ENCODE measurements at regions not wholly inside any gene's neighbourhood (a gene's known extent, or its start where the extent isn't known, plus 50 kb on each side); places are given as distances from the start of the nearest gene placed in this dataset.

DNA sequence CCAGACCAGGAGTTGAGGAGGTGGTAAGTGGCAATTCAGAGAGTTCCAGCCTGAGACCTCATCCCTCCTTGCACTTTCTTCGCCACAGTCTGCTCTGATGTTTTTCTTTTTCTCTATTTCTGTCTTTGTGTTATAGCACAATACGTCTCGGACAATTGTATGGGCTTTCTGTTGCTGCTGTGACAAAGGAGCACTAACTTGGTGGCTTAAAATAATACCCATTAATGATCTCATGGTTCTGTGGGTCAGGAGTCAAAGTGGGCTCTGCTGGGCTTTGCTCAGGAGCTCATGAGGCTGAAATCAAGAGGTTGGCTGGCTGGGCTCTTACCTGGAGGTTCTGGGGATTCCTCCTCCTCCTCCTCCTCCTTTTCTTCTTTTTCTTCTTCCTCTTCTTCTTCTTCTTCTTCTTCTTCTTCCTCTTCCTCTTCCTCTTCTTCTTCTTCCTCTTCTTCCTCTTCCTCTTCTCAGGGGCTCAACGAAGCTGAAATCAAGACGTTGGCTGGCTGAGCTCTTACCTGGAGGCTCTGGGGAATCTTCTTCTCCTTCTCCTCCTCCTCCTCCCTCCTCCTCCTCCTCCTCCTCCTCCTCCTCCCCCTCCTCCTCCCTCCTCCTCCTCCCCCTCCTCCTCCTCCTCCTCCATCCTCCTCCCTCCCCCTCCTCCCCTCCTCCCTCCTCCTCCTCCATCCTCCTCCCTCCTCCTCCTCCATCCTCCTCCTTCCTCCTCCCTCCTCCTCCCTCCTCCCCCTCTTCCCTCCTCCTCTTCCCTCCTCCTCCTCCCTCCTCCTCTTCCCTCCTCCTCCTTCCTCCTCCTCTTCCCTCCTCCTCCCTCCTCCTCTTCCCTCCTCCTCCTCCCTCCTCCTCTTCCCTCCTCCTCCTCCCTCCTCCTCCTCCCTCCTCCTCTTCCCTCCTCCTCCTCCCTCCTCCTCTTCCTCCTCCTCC lies 104.0 kb downstream of the GATA6 start:
- Mint-ChIP-seq H3K27me3 (no peaks in the 10 kb centered on the region), H3K9me3 (no peaks in the 10 kb centered on the region), H3K36me3 (no peaks in the 10 kb centered on the region), H3K4me3 (no peak overlapping the region), H3K4me1 (no peaks in the 10 kb centered on the region), H3K27ac (no peak overlapping the region)
- ATAC-seq (ENCODE audit: low read depth) (no peak), DNase-seq (no peak)
- POLR2A ChIA-PET = no interaction called here

DNA sequence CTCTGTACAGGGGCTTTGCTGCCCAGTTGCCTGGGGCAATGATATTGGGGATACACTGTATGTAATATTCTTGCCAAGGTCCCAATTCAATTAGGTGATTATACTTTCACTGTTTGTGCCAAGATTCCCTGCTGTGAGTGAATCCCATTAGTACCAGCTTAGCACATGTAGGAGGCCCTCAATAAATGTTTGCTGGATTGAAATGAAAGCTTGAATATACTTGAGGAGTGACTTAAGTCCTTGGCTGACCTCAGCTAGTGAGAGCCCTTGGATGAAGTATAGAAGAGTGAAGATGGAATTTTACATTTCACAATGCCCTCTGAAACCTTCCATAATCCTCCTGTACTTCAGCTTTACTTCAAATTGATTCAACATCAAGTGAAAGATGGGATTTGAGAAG lies 102.9 kb downstream of the GATA6 start:
- POLR2A ChIA-PET = no interaction called here
- H3K36me3 Mint-ChIP-seq = no peaks in the 10 kb centered on the region
- DNase-seq (no peak), ATAC-seq (ENCODE audit: low read depth) (no peak)
- no peaks in the 10 kb centered on the region for H3K27me3 Mint-ChIP-seq
- no peaks in the 10 kb centered on the region for H3K9me3 Mint-ChIP-seq
- no peak overlapping the region for H3K27ac Mint-ChIP-seq
- H3K4me3 Mint-ChIP-seq = no peak overlapping the region
- H3K4me1 Mint-ChIP-seq = no peaks in the 10 kb centered on the region

DNA sequence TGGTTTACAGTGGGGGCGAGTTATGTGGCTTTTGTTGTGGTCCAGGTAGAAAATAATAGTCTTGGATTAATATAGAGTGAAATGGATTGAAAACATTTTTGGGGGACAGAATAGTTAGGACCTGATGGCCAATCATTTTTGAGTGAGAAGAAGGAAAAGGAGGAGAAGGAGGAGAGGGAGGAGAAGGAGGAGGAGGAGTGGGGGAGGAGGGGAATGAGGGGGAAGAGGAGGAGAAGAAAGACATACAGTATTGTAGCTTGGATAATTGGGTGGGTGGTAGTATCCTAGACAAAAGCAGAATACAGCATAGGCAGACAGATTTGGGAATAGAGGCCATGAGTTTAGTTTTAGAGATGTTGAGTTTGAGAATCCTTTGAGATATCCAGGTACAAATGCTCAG lies 101.6 kb downstream of the GATA6 start:
- H3K9me3 Mint-ChIP-seq = no peaks in the 10 kb centered on the region

DNA sequence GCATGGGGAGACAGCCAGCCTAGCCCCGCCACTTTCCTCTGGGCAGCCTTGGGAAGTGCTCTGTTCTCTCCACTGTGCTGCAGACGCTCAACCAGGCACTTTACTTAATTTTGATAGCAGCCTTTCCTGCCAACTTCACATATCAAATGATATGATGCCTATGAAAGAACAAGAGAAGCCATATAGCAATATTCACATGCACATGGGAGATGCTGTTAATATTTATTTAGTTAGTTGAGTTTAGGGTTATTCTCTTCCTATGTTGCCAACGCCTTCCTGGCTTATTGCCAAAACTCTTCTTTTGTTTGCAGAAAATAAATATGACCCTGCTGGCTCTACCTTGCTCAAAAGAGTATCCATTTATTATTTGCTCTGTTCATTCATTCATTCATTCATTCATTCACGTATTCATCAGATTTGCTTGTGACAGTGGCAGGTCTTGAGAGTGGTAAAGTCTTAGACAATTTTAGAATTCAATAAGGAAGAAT lies 99.3 kb downstream of the GATA6 start:
- H3K4me3 Mint-ChIP-seq = no peak overlapping the region
- POLR2A ChIA-PET = no interaction called here
- H3K27me3 Mint-ChIP-seq = no peaks in the 10 kb centered on the region
- H3K9me3 Mint-ChIP-seq = no peaks in the 10 kb centered on the region
- no peaks in the 10 kb centered on the region for H3K4me1 Mint-ChIP-seq
- no peak overlapping the region for H3K27ac Mint-ChIP-seq
- no peak for DNase-seq
- ATAC-seq (ENCODE audit: low read depth) = no peak
- no peaks in the 10 kb centered on the region for H3K36me3 Mint-ChIP-seq

More for the DNA sequence above, 101.6 kb downstream of the GATA6 start:
- POLR2A ChIA-PET = no interaction called here
- DNase-seq = no peak
- no peak overlapping the region for H3K4me3 Mint-ChIP-seq
- ATAC-seq (ENCODE audit: low read depth) = no peak
- no peaks in the 10 kb centered on the region for H3K4me1 Mint-ChIP-seq
- no peaks in the 10 kb centered on the region for H3K36me3 Mint-ChIP-seq
- no peaks in the 10 kb centered on the region for H3K27me3 Mint-ChIP-seq
- H3K27ac Mint-ChIP-seq = no peak overlapping the region

DNA sequence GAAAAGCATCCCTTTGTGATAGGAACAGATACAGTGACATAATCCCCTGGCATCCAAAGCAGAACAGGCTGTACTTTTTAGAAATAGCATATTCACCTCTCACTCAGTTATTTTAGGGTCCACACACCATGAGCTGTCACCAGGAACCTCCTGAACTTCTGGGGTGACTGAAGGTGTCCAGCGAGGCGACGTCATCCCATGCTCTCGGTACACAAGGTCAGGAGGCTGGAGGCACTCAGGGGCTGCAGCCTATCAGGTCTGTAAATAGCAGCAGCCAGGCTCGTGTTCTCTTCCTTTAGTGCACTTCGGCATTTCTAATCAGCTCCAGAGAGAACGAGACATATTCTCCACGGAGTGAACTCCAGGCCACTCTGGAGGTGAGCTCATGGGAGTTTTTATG lies 98.3 kb downstream of the GATA6 start:
- no peaks in the 10 kb centered on the region for H3K36me3 Mint-ChIP-seq
- no peaks in the 10 kb centered on the region for H3K27me3 Mint-ChIP-seq
- no peaks in the 10 kb centered on the region for H3K4me1 Mint-ChIP-seq
- POLR2A ChIA-PET = no interaction called here
- no peaks in the 10 kb centered on the region for H3K9me3 Mint-ChIP-seq
- H3K4me3 Mint-ChIP-seq = no peak overlapping the region
- no peak overlapping the region for H3K27ac Mint-ChIP-seq
- ATAC-seq (ENCODE audit: low read depth) = no peak
- no peak for DNase-seq

DNA sequence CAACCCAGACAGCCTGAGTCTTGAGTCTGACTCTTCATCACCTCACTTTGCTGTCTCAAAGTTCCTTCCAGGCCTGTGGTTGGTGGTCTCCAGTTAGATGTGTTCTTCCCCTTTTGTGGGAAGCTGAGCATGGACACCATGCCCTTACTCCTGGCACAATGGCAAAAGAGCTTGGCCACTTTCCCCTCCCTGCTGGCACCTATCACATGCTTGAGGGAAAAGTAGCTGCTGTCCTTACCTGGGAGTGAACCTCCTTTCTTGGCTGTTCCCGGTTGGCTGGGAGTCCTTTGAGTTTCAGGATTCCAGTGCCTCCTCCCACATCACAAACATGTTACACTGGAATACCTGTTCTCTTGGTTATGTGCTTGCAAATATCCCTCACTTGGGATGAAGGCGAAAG lies 97.8 kb downstream of the GATA6 start:
- DNase-seq (no peak), ATAC-seq (ENCODE audit: low read depth) (no peak)
- H3K4me1 Mint-ChIP-seq = no peaks in the 10 kb centered on the region
- no peak overlapping the region for H3K27ac Mint-ChIP-seq
- no peaks in the 10 kb centered on the region for H3K9me3 Mint-ChIP-seq
- no peaks in the 10 kb centered on the region for H3K27me3 Mint-ChIP-seq
- H3K4me3 Mint-ChIP-seq = no peak overlapping the region
- POLR2A ChIA-PET = no interaction called here
- H3K36me3 Mint-ChIP-seq = no peaks in the 10 kb centered on the region

DNA sequence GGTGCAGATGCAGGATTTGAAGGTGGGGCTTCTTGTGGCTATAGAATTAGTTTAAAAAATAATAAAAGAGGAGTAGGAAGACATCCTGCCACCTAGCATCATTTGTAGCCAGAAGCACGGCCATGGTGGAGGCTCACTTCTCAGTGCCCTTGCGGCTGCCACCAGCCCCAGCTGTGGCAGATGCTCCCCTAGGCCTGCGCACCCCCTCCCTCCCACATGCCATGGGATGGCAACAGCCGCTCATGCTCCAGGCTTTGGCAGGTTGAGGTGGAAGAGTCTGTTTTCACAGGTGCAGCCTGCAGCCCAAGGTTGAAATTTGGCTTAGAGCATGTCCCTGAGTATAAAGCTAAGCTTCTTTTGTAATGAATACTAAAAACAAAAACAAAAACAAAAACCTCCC lies 96.4 kb downstream of the GATA6 start:
- POLR2A ChIA-PET = no interaction called here
- H3K36me3 Mint-ChIP-seq = no peaks in the 10 kb centered on the region
- H3K4me1 Mint-ChIP-seq = no peaks in the 10 kb centered on the region
- H3K9me3 Mint-ChIP-seq = no peaks in the 10 kb centered on the region
- DNase-seq (no peak), ATAC-seq (ENCODE audit: low read depth) (no peak)
- H3K27me3 Mint-ChIP-seq = no peaks in the 10 kb centered on the region
- H3K27ac Mint-ChIP-seq = no peak overlapping the region
- no peak overlapping the region for H3K4me3 Mint-ChIP-seq

DNA sequence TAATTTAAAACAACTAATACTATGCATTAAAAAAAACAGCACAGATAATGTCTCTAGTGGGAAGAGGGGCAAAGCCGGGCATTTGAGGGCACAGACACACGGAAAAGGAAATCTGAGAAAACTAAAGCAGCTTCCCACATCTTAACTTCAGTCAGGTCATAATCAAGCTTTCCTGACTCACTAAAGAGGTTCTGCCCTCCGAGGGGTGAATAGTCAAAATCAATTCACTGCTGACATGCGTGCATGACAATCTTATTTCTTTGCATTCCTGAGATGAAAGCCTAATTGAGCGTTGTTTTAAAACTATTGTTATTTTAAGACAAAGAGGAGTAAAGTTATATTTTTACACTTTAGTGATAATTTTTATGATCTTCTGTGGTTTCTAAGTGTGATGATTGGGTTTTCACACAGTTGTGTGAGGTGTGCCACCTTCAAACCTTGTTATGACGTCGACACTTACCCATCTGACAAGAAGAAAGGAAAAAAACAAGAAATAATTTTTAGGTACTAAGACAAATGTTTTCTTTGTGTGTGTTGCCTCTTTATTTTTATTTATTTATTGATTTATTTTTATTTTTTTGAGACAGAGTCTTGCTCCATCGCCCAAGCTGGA lies 90.9 kb downstream of the GATA6 start:
- no peaks in the 10 kb centered on the region for H3K4me1 Mint-ChIP-seq
- H3K4me3 Mint-ChIP-seq = no peak overlapping the region
- POLR2A ChIA-PET = no interaction called here
- H3K9me3 Mint-ChIP-seq = no peaks in the 10 kb centered on the region
- no peaks in the 10 kb centered on the region for H3K27me3 Mint-ChIP-seq
- no peak for DNase-seq
- H3K36me3 Mint-ChIP-seq = no peaks in the 10 kb centered on the region
- ATAC-seq (ENCODE audit: low read depth) = no peak
- no peak overlapping the region for H3K27ac Mint-ChIP-seq

DNA sequence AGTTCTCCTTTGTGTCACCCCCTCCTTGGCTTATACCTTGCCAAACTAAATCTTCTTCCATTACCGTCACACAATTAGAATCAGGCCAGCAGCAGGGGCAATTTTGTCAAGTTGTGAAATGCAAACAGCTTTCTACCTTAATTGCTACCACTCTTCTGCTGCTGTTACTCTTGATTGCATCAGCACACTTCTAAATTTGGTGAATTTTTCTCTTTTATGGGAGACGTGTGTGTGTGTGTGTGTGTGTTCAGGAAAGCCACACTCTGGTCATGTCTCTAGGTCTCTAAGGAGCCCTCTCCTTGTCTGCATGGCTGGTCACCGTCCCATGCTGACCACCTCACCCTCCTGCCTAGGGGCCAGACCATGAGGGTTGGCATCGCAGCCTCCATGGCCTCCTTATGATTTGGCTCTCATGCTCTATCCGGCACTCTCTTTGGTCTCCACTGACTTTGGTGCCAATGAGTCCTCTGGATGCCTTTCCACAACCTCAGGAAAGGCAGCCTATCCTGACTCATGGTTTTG lies 87.7 kb downstream of the GATA6 start:
- Mint-ChIP-seq H3K27ac (no peak overlapping the region), H3K4me1 (peaks cover 2% of the 10 kb centered on the region), H3K4me3 (no peak overlapping the region), H3K27me3 (no peaks in the 10 kb centered on the region), H3K9me3 (no peaks in the 10 kb centered on the region), H3K36me3 (no peaks in the 10 kb centered on the region)
- DNase-seq (no peak), ATAC-seq (ENCODE audit: low read depth) (no peak)
- POLR2A ChIA-PET = no interaction called here

DNA sequence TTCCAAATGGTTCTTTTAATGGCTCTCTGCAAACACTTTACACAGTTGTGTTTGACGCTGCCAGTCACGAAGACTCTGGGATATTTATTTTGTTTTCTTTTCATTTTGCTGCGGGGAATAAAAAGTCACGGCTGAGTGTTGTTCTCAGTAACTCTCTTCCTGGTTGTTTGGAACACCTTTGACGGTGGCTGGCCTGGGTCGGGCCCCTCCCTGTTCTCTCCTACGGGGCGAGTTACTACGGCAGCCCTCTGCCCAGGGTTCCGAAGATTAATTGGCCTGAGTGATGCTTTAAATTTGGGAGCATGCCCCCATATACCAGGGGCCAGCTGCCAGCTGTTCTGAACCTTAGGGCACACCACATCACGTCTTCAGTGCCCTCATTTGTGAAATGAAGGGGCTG lies 84.7 kb downstream of the GATA6 start:
- peaks cover 2% of the 10 kb centered on the region for H3K27me3 Mint-ChIP-seq
- DNase-seq (no peak), ATAC-seq (ENCODE audit: low read depth) (no peak)
- no peak overlapping the region for H3K27ac Mint-ChIP-seq
- no peaks in the 10 kb centered on the region for H3K36me3 Mint-ChIP-seq
- no peak overlapping the region for H3K4me3 Mint-ChIP-seq
- H3K4me1 Mint-ChIP-seq = peaks cover 2% of the 10 kb centered on the region
- POLR2A ChIA-PET = no interaction called here
- no peaks in the 10 kb centered on the region for H3K9me3 Mint-ChIP-seq

DNA sequence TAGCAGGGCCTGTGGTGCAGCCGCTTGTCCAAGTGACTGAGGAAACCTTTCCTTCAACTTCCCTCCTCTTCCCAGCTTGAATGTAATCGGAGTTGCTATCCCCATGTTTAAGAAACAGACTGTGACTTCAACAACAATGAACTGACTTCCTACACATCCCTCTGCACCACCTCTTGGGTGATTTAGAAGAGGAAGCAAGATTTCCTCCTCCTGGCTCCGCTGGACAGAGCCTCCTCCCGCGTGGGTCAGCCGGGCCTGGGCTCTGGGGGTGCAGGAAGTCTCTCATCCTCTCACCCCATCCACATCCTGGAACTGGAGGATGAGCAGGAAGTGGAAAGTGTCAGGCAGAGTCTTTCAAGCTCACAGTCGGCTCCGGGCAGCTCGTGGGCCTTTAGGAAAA lies 84.3 kb downstream of the GATA6 start:
- Mint-ChIP-seq H3K27me3 (peaks cover 2% of the 10 kb centered on the region), H3K4me3 (no peak overlapping the region), H3K36me3 (no peaks in the 10 kb centered on the region), H3K9me3 (no peaks in the 10 kb centered on the region), H3K4me1 (peaks cover 2% of the 10 kb centered on the region), H3K27ac (no peak overlapping the region)
- DNase-seq (no peak), ATAC-seq (ENCODE audit: low read depth) (no peak)
- POLR2A ChIA-PET = no interaction called here

DNA sequence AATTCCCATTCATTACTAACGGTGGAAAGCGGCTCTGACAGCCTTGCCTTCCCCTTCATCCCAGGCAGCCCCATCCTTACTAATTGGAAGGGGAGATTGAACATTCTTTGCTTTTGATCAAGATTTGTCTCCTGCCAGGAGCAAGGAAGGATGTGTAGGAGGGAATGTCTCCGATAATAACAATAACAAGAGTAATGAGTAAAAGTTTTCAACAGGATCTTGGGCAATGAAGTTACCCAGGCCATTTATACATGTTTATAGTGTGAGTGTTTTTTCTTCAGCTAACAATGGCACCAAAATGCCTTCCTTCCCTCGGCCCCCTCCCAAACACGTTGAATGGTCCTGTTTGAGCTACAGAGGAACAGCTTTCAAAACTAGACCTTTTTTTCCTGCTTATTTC lies 83.8 kb downstream of the GATA6 start:
- H3K27ac Mint-ChIP-seq = no peak overlapping the region
- POLR2A ChIA-PET = no interaction called here
- H3K4me3 Mint-ChIP-seq = no peak overlapping the region
- peaks cover 2% of the 10 kb centered on the region for H3K27me3 Mint-ChIP-seq
- peaks cover 2% of the 10 kb centered on the region for H3K4me1 Mint-ChIP-seq
- ATAC-seq (ENCODE audit: low read depth) = no peak
- H3K9me3 Mint-ChIP-seq = no peaks in the 10 kb centered on the region
- no peak for DNase-seq
- no peaks in the 10 kb centered on the region for H3K36me3 Mint-ChIP-seq

All from activated naive CD8-positive, alpha-beta T cell treated with anti-CD3 and anti-CD28 coated beads, Interleukin-2, amount 10 ng/mL, durations not matched to agents 7 days and 5 days (primary cell).